GM12874 (cell line): ENCODE measurements at regions not wholly inside any gene's neighbourhood (a gene's known extent, or its start where the extent isn't known, plus 50 kb on each side); places are given as distances from the start of the nearest gene placed in this dataset.

Experiments
- TF ChIP-seq, protein P1 (sequence below): IDR thresholded peaks from 2 replicates; pipeline ENCODE4 v1.5.1; 2011; ENCODE audit warnings: low read depth, mild to moderate bottlenecking, control low read depth, low read length, moderate library complexity; ENCODE audit not compliant: insufficient read depth

DNA sequence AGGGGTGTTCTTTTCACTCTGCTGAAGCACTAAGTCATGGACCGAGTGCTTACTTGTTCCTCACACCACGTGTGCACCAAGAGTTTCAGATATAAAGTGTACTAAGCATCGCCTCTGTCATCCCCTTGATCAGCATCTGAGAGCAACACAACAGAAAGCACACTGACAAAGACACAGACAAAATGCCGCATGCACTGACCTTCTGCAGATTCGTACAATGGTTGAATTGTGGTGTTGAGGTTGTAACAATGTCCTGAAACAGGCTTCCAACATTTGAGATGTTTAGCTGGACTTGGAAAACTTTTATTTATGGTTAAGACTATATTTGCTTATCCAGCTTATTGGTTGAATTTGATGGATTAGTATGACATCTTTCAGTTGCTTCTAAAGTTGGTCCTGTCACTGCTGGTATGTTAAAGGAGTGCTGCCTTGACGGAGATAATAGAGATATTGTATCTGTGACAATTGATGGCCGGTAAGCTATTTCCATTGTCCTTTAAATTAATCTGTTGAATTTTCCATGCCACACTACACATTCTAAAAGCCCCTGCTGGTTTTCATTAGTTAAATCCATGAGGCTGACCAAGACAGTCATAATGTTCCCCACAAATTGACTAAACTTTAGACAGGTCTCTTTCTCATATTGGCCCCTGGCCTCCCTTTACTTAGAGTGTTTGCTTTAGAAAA, 99.9 kb downstream of the CBLN2 start:
- TF ChIP-seq, protein P1, sequence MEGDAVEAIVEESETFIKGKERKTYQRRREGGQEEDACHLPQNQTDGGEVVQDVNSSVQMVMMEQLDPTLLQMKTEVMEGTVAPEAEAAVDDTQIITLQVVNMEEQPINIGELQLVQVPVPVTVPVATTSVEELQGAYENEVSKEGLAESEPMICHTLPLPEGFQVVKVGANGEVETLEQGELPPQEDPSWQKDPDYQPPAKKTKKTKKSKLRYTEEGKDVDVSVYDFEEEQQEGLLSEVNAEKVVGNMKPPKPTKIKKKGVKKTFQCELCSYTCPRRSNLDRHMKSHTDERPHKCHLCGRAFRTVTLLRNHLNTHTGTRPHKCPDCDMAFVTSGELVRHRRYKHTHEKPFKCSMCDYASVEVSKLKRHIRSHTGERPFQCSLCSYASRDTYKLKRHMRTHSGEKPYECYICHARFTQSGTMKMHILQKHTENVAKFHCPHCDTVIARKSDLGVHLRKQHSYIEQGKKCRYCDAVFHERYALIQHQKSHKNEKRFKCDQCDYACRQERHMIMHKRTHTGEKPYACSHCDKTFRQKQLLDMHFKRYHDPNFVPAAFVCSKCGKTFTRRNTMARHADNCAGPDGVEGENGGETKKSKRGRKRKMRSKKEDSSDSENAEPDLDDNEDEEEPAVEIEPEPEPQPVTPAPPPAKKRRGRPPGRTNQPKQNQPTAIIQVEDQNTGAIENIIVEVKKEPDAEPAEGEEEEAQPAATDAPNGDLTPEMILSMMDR, result no peak

DNA sequence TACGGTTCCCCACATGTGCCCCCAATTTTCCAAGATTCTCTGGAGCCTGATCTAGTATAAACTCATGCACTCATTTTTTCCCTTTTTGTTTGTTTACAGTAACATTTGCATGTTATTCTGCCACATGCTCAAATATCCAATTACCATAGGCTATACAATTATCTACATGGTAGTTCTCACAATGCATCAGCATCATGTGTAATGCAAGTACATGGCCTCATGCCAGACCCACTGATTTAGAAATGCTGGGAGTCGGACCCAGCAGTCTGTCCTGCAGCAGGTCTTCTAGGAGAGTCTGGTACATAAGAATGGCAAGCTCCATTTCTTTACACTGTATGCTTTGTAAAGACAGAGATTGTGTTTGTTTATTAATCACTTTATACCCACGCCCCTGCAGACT, 107.7 kb downstream of the CBLN2 start:
- TF ChIP-seq, protein P1, result no peak

DNA sequence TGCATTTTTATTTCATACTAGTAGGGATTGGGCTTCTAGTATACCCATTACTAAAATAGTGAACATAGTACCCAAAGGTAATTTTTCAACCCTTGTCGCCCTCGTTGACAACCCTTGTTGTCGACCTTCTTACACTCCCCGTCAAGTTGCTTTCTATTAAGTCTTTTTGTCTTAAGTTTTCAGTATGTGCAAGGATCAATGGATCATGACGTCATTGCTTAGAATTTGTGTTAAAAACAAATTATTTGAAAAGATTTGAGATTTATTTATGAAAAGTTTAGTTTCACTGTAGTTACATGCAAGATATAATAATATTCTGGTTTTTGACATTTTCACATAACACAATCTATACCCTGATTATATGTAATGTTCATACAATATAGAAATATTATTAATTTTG, 110.4 kb downstream of the CBLN2 start:
- TF ChIP-seq, protein P1, result no peak

DNA sequence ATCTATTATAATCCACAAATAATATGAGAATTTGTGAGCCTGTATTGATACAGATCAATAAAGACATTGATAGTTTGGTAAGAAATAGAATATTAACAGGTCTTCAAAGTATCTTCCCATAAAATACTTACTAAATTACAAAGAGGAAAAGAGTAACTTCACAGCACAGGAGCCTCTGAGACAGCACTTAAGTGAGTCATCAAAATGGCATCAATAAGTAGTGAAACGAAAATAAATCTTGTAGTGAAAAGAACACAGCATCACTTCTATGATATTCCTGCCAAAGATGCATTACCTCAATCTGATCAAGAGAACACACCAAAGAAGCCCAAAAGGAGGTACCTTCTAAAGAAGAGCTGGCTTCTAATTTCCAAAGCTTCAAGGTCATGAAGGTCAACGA, 116.4 kb downstream of the CBLN2 start:
- TF ChIP-seq, protein P1, result no peak

DNA sequence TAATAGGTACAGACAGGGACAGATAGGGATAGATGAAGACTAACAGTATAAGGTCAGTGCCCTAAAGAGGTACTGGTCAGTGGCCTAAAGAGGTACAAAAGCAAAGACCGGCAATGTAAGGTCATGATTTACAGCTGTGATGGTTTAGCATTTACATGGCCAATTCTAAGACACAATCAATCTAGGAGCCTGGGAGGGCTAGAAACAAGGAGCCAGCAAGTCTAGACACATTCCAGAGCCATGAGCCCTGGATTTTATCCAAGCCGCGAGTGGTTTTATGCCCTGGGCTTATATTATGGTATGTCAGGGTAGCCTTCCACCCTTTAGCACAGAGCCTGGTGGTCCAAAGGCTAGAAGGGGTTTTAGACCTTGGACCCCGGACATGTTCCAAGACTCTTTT, 124.2 kb downstream of the CBLN2 start:
- TF ChIP-seq, protein P1, result no peak

DNA sequence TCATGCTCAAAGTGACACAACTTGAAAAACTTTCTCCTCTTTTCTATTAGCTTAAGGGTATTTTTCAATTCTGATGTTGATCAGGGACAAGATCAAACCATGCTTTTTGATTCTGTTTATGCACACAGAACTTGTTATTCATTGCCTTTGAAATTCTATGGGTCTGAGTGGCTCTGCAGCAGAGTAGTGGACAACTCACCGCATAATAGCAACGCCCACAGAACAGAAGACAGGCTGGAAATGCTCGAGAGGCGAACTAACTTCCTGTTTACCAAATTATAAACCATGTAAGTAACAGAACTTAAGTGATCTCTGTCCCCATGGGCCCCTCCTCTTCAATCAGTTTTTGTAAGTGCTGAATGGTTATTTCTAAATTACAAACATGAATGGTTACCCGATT, 131.2 kb downstream of the CBLN2 start:
- TF ChIP-seq, protein P1, result no peak

DNA sequence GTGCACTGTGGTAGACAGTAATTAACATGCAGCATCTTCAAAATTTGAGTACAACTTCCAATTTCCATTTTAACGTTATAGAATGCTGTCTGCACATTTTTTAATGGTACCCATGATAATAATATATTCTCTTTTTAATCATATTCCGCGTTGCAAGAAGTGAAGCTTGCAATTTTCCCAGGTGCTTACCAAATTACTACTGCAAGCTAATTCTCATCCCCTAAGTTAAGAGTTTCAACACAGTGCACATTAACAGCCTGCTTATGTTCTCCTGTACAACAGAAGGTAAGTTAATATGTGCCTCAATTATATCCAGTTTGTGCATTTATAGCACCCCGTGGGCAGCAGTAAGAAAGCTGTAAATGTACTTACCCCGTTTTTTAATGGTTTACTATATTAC, 132.9 kb downstream of the CBLN2 start:
- TF ChIP-seq, protein P1, result no peak
